OCI-LY3 (cell line): ENCODE measurements at regions not wholly inside any gene's neighbourhood (a gene's known extent, or its start where the extent isn't known, plus 50 kb on each side); places are given as distances from the start of the nearest gene placed in this dataset.

Experiments used
- CTCF ChIP-seq: fragments of 200-600, 300-600 bp; sonication (generic); IDR thresholded peaks from 2 replicates; pipeline ENCODE4 v1.5.1; 2014; ENCODE audit warnings: antibody characterized with exemption, low read length, low read depth
- EZH2phosphoT487 ChIP-seq: fragments of 200-600 bp; shearing (Covaris generic); IDR thresholded peaks from 2 replicates; pipeline ENCODE4 v1.6.1; 2018; ENCODE audit warnings: antibody characterized with exemption, mixed run types, low read depth

- TF ChIP-seq CTCF (no peak), EZH2phosphoT487 (no peak)
These were observed 686.0 kb upstream of the ADGRL4 start for GRCh38 chr1:79692519-79692918.
